ENCODE measurements at regions not wholly inside any gene's neighbourhood (a gene's known extent, or its start where the extent isn't known, plus 50 kb on each side); places are given as distances from the start of the nearest gene placed in this dataset.
"Not testable (repeated sequence)": the region's sequence is repeated elsewhere in the genome, so short reads cannot be mapped to it uniquely, and the experiment has no call there.

- 14 to 17% methylated on average over 10 to 18 of the region's 25 CpGs for WGBS, 2 donors (ENCODE audit: low coverage in 1 of 2)
- ATAC-seq, result peak; percentile 71
- H3K27me3 ChIP-seq, result peaks cover 63% of the 10 kb centered on the region
These were observed 145.0 kb upstream of the GRK3 start for GRCh38 chr22:25419247-25420113.

DNA sequence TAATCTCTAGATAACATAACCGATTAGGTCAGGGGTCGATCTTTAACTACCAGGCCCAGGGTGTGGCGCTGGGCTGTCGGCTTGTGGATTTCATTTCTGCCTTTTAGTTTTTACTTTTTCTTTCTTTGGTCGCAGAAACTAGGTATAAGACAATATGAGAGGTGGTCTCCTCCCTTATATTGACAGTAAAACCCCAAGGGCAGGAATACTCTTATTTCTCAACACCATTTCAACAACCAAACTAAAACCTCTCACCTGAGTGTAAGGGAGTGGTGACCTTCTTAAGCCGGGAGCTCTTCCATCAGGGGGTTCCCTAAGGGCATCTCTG is 144.4 kb upstream of the GRK3 start:
- peaks cover 69% of the 10 kb centered on the region for H3K27me3 ChIP-seq
- not testable (repeated sequence) for H3K27ac ChIP-seq, H3K4me3 ChIP-seq, H3K9me3 ChIP-seq, ATAC-seq, H3K36me3 ChIP-seq
- peaks cover 0 to 28% (median 16%) of the 10 kb centered on the region in 3 donors for H3K4me1 ChIP-seq
- WGBS, 2 donors (ENCODE audit: low coverage in 1 of 2), result 58 to 65% methylated on average over 6 of the region's 6 CpGs

More at GRCh38 chr22:25419247-25420113, 145.0 kb upstream of the GRK3 start:
- Histone ChIP-seq H3K4me3 (peak overlapping the region in 1 of 2 donors; percentile 22), H3K9me3 (no peaks in the 10 kb centered on the region), H3K36me3 (no peaks in the 10 kb centered on the region), H3K27ac (no peak overlapping the region), H3K4me1 (peaks cover 0 to 28% (median 16%) of the 10 kb centered on the region in 3 donors)
- TF ChIP-seq EP300 (IDR thresholded peaks at IDR 0.05), result no peak
- TF ChIP-seq, protein P1, sequence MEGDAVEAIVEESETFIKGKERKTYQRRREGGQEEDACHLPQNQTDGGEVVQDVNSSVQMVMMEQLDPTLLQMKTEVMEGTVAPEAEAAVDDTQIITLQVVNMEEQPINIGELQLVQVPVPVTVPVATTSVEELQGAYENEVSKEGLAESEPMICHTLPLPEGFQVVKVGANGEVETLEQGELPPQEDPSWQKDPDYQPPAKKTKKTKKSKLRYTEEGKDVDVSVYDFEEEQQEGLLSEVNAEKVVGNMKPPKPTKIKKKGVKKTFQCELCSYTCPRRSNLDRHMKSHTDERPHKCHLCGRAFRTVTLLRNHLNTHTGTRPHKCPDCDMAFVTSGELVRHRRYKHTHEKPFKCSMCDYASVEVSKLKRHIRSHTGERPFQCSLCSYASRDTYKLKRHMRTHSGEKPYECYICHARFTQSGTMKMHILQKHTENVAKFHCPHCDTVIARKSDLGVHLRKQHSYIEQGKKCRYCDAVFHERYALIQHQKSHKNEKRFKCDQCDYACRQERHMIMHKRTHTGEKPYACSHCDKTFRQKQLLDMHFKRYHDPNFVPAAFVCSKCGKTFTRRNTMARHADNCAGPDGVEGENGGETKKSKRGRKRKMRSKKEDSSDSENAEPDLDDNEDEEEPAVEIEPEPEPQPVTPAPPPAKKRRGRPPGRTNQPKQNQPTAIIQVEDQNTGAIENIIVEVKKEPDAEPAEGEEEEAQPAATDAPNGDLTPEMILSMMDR (IDR thresholded peaks at IDR 0.05), result peak in 1 of 4 experiments; percentile 5

GRCh38 chr22:25420471-25420924 is 144.0 kb upstream of the GRK3 start:
- peak overlapping the region in 1 of 2 donors; percentile 40 for H3K4me3 ChIP-seq
- ATAC-seq, result no peak
- H3K27me3 ChIP-seq, result peaks cover 73% of the 10 kb centered on the region
- WGBS, 2 donors (ENCODE audit: low coverage in 1 of 2), result 17% methylated on average over 2 of the region's 21 CpGs; no CpG with 5 or more reads in 1 of the 2 donors
- H3K36me3 ChIP-seq, result no peaks in the 10 kb centered on the region
- no peaks in the 10 kb centered on the region for H3K9me3 ChIP-seq
- TF ChIP-seq, protein P1 (IDR thresholded peaks at IDR 0.05), result no peak
- TF ChIP-seq POLR2A (IDR thresholded peaks at IDR 0.05) (no peak), POLR2AphosphoS5 (IDR thresholded peaks at IDR 0.05) (no peak), EP300 (IDR thresholded peaks at IDR 0.05) (no peak)
- peaks cover 0 to 28% (median 16%) of the 10 kb centered on the region in 3 donors for H3K4me1 ChIP-seq
- H3K27ac ChIP-seq, result no peak overlapping the region

GRCh38 chr22:25420925-25421904 is 143.3 kb upstream of the GRK3 start:
- Histone ChIP-seq H3K4me1 (peaks cover 0 to 28% (median 16%) of the 10 kb centered on the region in 3 donors), H3K4me3 (peak overlapping the region in 1 of 2 donors; percentile 40), H3K27ac (no peak overlapping the region), H3K27me3 (peaks cover 80% of the 10 kb centered on the region), H3K36me3 (no peaks in the 10 kb centered on the region), H3K9me3 (no peaks in the 10 kb centered on the region)
- ATAC-seq, result no peak
- 1 to 10% methylated on average over 7 to 8 of the region's 85 CpGs for WGBS, 2 donors (ENCODE audit: low coverage in 1 of 2)
- no peak for TF ChIP-seq POLR2A (IDR thresholded peaks at IDR 0.05)
- TF ChIP-seq POLR2AphosphoS5 (IDR thresholded peaks at IDR 0.05), result no peak
- TF ChIP-seq EP300 (IDR thresholded peaks at IDR 0.05), result no peak
- TF ChIP-seq, protein P1 (IDR thresholded peaks at IDR 0.05), result no peak

- H3K27me3 ChIP-seq, result peaks cover 86% of the 10 kb centered on the region
- not testable (repeated sequence) for H3K27ac ChIP-seq, H3K4me3 ChIP-seq, ATAC-seq, H3K9me3 ChIP-seq, H3K36me3 ChIP-seq, H3K4me1 ChIP-seq
- WGBS, 2 donors (ENCODE audit: low coverage in 1 of 2), result 53 to 65% methylated on average over 7 of the region's 10 CpGs
These were observed 137.8 kb upstream of the GRK3 start for GRCh38 chr22:25426530-25427308.

- not testable (repeated sequence) for ATAC-seq, H3K4me1 ChIP-seq
- 75% methylated on average over 2 of the region's 6 CpGs; no CpG with 5 or more reads in 1 of the 2 donors for WGBS, 2 donors (ENCODE audit: low coverage in 1 of 2)
These were observed 132.7 kb upstream of the GRK3 start for GRCh38 chr22:25431637-25432342.

DNA sequence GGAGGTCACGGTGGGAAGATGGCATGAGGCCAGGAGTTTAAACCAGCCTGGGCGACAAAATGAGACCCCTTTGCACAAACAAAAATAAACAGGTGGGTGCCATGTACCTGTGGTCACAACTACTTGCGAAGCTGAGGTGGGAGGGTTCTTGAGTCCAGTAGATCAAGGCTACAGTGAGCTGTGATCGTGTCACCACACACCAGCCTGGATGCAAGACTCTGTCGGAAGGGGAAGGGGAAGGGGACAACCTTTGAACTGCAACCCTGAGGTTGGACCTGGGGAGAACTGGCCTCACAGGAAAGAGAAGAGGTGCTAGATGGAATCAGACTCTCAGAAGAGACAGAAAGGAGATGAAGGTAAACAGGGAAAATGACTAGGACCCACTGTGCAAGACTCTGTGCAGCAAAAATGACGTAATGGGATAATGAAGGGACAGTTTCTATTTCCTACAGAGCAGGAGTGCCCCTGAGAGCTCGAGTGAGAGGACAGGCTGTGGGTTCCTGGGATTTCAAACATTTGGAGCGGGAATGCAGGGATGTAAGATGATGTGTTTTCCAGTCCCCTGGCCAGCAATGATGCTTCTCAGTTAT is 131.0 kb upstream of the GRK3 start:
- ATAC-seq, H3K27ac ChIP-seq, H3K36me3 ChIP-seq, H3K4me3 ChIP-seq, H3K9me3 ChIP-seq, H3K4me1 ChIP-seq: not testable (repeated sequence)
- WGBS, 2 donors (ENCODE audit: low coverage in 1 of 2), result 55 to 64% methylated on average over 7 to 8 of the region's 8 CpGs
- peaks cover 33% of the 10 kb centered on the region for H3K27me3 ChIP-seq

More at GRCh38 chr22:25431637-25432342, 132.7 kb upstream of the GRK3 start:
- not testable (repeated sequence) for H3K4me3 ChIP-seq, H3K27ac ChIP-seq, H3K36me3 ChIP-seq, H3K9me3 ChIP-seq
- H3K27me3 ChIP-seq, result peaks cover 44% of the 10 kb centered on the region

Data from gastroesophageal sphincter (tissue), 4 donors.